PC-3 (cell line): ENCODE measurements at regions not wholly inside any gene's neighbourhood (a gene's known extent, or its start where the extent isn't known, plus 50 kb on each side); places are given as distances from the start of the nearest gene placed in this dataset.

Source experiments
- ATAC-seq: fragments of 200-7000 bp; cut with Tn5 transposase; 2 replicates; pipeline ENCODE4 v1.9.1; 2020; ENCODE audit warnings: mild to moderate bottlenecking, moderate library complexity
- BruUV-seq: library from RNA; stranded (reverse); fragments of 400-500 nt; replicated peaks from 2 replicates; lab custom pipeline; 2021; lab: Mats Ljungman, UMichigan
- CTCF ChIA-PET: fragments of 300-600 bp; sonication (Branson Sonifier 250); formaldehyde crosslinking; loops from one replicate; lab custom pipeline; 2022; ENCODE audit warnings: antibody characterized with exemption; lab: Charles Lee
- POLR2A ChIA-PET: fragments of 300-600 bp; sonication (Branson Sonifier 250); formaldehyde crosslinking; loops from one replicate; lab custom pipeline; 2022; ENCODE audit warnings: antibody characterized with exemption; ENCODE audit not compliant: unreplicated experiment; lab: Charles Lee
- DNase-seq: peaks from one replicate; pipeline ENCODE4 v3.0.0-alpha.2; 2015
- H2AFZ ChIP-seq: fragments of 300-600 bp; sonication (generic); 2 replicates; pipeline ENCODE4 v1.6.0; 2016; ENCODE audit warnings: antibody characterized with exemption, low read length
- H3F3A ChIP-seq: fragments of 300-600 bp; sonication (generic); one replicate; pipeline ENCODE4 v1.6.0; 2017; ENCODE audit warnings: antibody characterized with exemption, low read length, control low read depth, mild to moderate bottlenecking; ENCODE audit not compliant: unreplicated experiment
- H3K27ac ChIP-seq: fragments of 300-600 bp; sonication (generic); 2 replicates; pipeline ENCODE4 v1.5.1; 2016; ENCODE audit warnings: mild to moderate bottlenecking, low read length
- H3K27me3 ChIP-seq: fragments of 300-600 bp; sonication (generic); 2 replicates; pipeline ENCODE4 v1.6.1; 2016; ENCODE audit warnings: low read length, mixed read lengths
- H3K36me3 ChIP-seq: fragments of 300-600 bp; sonication (generic); 2 replicates; pipeline ENCODE4 v1.6.1; 2016; ENCODE audit warnings: low read depth, mixed run types, low read length, mixed read lengths
- H3K4me1 ChIP-seq: fragments of 300-600 bp; sonication (generic); 2 replicates; pipeline ENCODE4 v1.5.1; 2016; ENCODE audit warnings: low read length; ENCODE audit not compliant: insufficient read depth
- H3K4me2 ChIP-seq: fragments of 300-600 bp; sonication (generic); 2 replicates; pipeline ENCODE4 v1.6.0; 2016; ENCODE audit warnings: low read length
- H3K4me3 ChIP-seq: fragments of 300-600 bp; sonication (generic); 2 replicates; pipeline ENCODE4 v1.5.1; 2016; ENCODE audit warnings: mild to moderate bottlenecking, low read length, mixed read lengths
- H3K79me2 ChIP-seq: fragments of 300-600 bp; sonication (generic); 2 replicates; pipeline ENCODE4 v1.6.1; 2017; ENCODE audit warnings: low read length, mixed read lengths
- H3K9ac ChIP-seq: fragments of 300-600 bp; sonication (generic); 2 replicates; pipeline ENCODE4 v1.6.0; 2016; ENCODE audit warnings: mild to moderate bottlenecking, low read length
- H3K9me2 ChIP-seq: fragments of 300-600 bp; sonication (generic); replicated peaks from 2 replicates; pipeline ENCODE4 v1.6.1; 2016; ENCODE audit warnings: mixed run types, low read length, mixed read lengths
- H3K9me3 ChIP-seq: fragments of 300-600 bp; sonication (generic); 2 replicates; pipeline ENCODE4 v1.6.1; 2016; ENCODE audit warnings: low read length, mixed read lengths
- H4K20me1 ChIP-seq: fragments of 300-600 bp; sonication (generic); 2 replicates; pipeline ENCODE4 v1.6.1; 2016; ENCODE audit warnings: low read length, mixed read lengths
- CTCF ChIP-seq: fragments of 300-600 bp; sonication (generic); conservative IDR thresholded peaks from 2 replicates; pipeline ENCODE4 v1.5.1; 2017; ENCODE audit warnings: antibody characterized with exemption, low read depth, mild to moderate bottlenecking, low read length
- EZH2 ChIP-seq: fragments of 300-600 bp; sonication (generic); IDR thresholded peaks from one replicate; pipeline ENCODE4 v1.6.1; 2017; ENCODE audit warnings: antibody characterized with exemption, mild to moderate bottlenecking, low read length; ENCODE audit not compliant: unreplicated experiment
- EZH2phosphoT487 ChIP-seq: fragments of 300-600 bp; sonication (generic); IDR thresholded peaks from 2 replicates; pipeline ENCODE4 v1.6.1; 2018; ENCODE audit warnings: mild to moderate bottlenecking, antibody characterized with exemption, low read length, borderline replicate concordance
- intact Hi-C: fragments of 100-400 bp; cut with micrococcal nuclease; formaldehyde crosslinking; loops from 2 replicates; pipeline ENCODE4 v1.9.0; 2023

GRCh38 chr11:32039149-32039548, 51.7 kb upstream of the RCN1 start:
- H3K4me2 ChIP-seq = no peak overlapping the region
- ATAC-seq (no peak), DNase-seq (no peak)
- ChIA-PET POLR2A (no interaction called here), CTCF (no interaction called here)
- H3K9ac ChIP-seq = no peak overlapping the region
- H4K20me1 ChIP-seq = no peaks in the 10 kb centered on the region
- H3K9me2 ChIP-seq = no peaks in the 10 kb centered on the region
- intact Hi-C loops = no loop called here
- no TSS peak for BruUV-seq
- H3K4me1 ChIP-seq = no peaks in the 10 kb centered on the region
- no peaks in the 10 kb centered on the region for H3K36me3 ChIP-seq
- H3K27ac ChIP-seq = no peak overlapping the region
- no peaks in the 10 kb centered on the region for H3F3A ChIP-seq
- no peak overlapping the region for H2AFZ ChIP-seq
- no peaks in the 10 kb centered on the region for H3K9me3 ChIP-seq
- peaks cover 47% of the 10 kb centered on the region for H3K27me3 ChIP-seq
- TF ChIP-seq CTCF = no peak
- TF ChIP-seq EZH2 = no peak
- no peak overlapping the region for H3K4me3 ChIP-seq
- no peaks in the 10 kb centered on the region for H3K79me2 ChIP-seq

- Histone ChIP-seq H3K9me2 (no peaks in the 10 kb centered on the region), H4K20me1 (no peaks in the 10 kb centered on the region), H3K4me2 (no peak overlapping the region), H3K9ac (no peak overlapping the region), H3K79me2 (no peaks in the 10 kb centered on the region), H3K36me3 (no peaks in the 10 kb centered on the region), H2AFZ (no peak overlapping the region), H3F3A (no peaks in the 10 kb centered on the region), H3K9me3 (no peaks in the 10 kb centered on the region), H3K27ac (no peak overlapping the region), H3K4me3 (no peak overlapping the region), H3K4me1 (no peaks in the 10 kb centered on the region), H3K27me3 (peaks cover 49% of the 10 kb centered on the region)
- DNase-seq (no peak), ATAC-seq (no peak)
- ChIA-PET CTCF (no interaction called here), POLR2A (no interaction called here)
- no TSS peak for BruUV-seq
- no peak for TF ChIP-seq EZH2
- no peak for TF ChIP-seq EZH2phosphoT487
- TF ChIP-seq CTCF = no peak
- intact Hi-C loops = no loop called here
Observed at GRCh38 chr11:32034680-32035079, 56.2 kb upstream of the RCN1 start.

- intact Hi-C loops = no loop called here
- no peak overlapping the region for H3K4me3 ChIP-seq
- H2AFZ ChIP-seq = no peak overlapping the region
- BruUV-seq = no TSS peak
- H3K4me2 ChIP-seq = no peak overlapping the region
- no peaks in the 10 kb centered on the region for H3K9me3 ChIP-seq
- POLR2A ChIA-PET = no interaction called here
- CTCF ChIA-PET = no interaction called here
- TF ChIP-seq CTCF (no peak), EZH2phosphoT487 (no peak), EZH2 (no peak)
- no peaks in the 10 kb centered on the region for H3K79me2 ChIP-seq
- H3K36me3 ChIP-seq = no peaks in the 10 kb centered on the region
- H3K4me1 ChIP-seq = no peaks in the 10 kb centered on the region
- no peaks in the 10 kb centered on the region for H3K9me2 ChIP-seq
- ATAC-seq (no peak), DNase-seq (no peak)
- H3K27ac ChIP-seq = no peak overlapping the region
- H3F3A ChIP-seq = no peaks in the 10 kb centered on the region
- H3K27me3 ChIP-seq = peaks cover 44% of the 10 kb centered on the region
- H3K9ac ChIP-seq = no peak overlapping the region
- H4K20me1 ChIP-seq = no peaks in the 10 kb centered on the region
Observed at GRCh38 chr11:32034149-32034548, 56.7 kb upstream of the RCN1 start.
